Breast epithelium (tissue), 3 donors: ENCODE measurements at regions not wholly inside any gene's neighbourhood (a gene's known extent, or its start where the extent isn't known, plus 50 kb on each side); places are given as distances from the start of the nearest gene placed in this dataset.

Experiments used
- CTCF ChIP-seq, 3 donors: fragments of 450-650 bp; IDR thresholded peaks; one replicate each; pipeline ENCODE4 v1.5.1; 2016 to 2017; ENCODE audit warnings: antibody characterized with exemption in 3 of 3, mild to moderate bottlenecking in 3 of 3, moderate library complexity in 3 of 3
- POLR2A ChIP-seq: fragments of 450-650 bp; IDR thresholded peaks from one replicate; pipeline ENCODE4 v1.6.1; 2016; ENCODE audit warnings: antibody characterized with exemption, mild to moderate bottlenecking, moderate library complexity
- POLR2AphosphoS5 ChIP-seq, 3 donors: sonication (generic); formaldehyde crosslinking; IDR thresholded peaks; one replicate each; pipeline ENCODE4 v1.6.1; 2017; ENCODE audit warnings: antibody characterized with exemption in 3 of 3

- TF ChIP-seq CTCF (IDR thresholded peaks at IDR 0.05), result no peak
- no peak for TF ChIP-seq POLR2A
- TF ChIP-seq POLR2AphosphoS5 (IDR thresholded peaks at IDR 0.05), result no peak
Observed at GRCh38 chr18:47748093-47748796, 182.2 kb downstream of the SMAD2 start.
